ENCODE measurements at regions not wholly inside any gene's neighbourhood (a gene's known extent, or its start where the extent isn't known, plus 50 kb on each side); places are given as distances from the start of the nearest gene placed in this dataset.
"Not testable (repeated sequence)": the region's sequence is repeated elsewhere in the genome, so short reads cannot be mapped to it uniquely, and the experiment has no call there.

- H4K8ac ChIP-seq (ENCODE audit: low read depth, low read length); H2BK120ac ChIP-seq (ENCODE audit: insufficient read depth, low read length, poor library complexity); H3K79me2 ChIP-seq (ENCODE audit: control insufficient read depth, insufficient read depth, low read length, poor library complexity); H3K79me1 ChIP-seq (ENCODE audit: low read length); H3K4me2 ChIP-seq (ENCODE audit: low read length); H3K27me3 ChIP-seq (ENCODE audit: insufficient read depth, low read length); H3K9me3 ChIP-seq (ENCODE audit: insufficient read depth, low read depth, low read length); H3K23ac ChIP-seq (ENCODE audit: low read length); H2AK5ac ChIP-seq (ENCODE audit: low read length); H3K4me1 ChIP-seq (ENCODE audit: control insufficient read depth in 1 of 2, insufficient read depth in 2 of 2, low read length in 2 of 2); H3K4ac ChIP-seq (ENCODE audit: low read depth, low read length); H3K9ac ChIP-seq (ENCODE audit: low read length); H3K4me3 ChIP-seq (ENCODE audit: low read depth, low read length); H2BK12ac ChIP-seq (ENCODE audit: low read length); H3K14ac ChIP-seq (ENCODE audit: low read length); H4K12ac ChIP-seq (ENCODE audit: low read depth, low read length); H3K36me3 ChIP-seq (ENCODE audit: control insufficient read depth in 1 of 2, insufficient read depth in 2 of 2, low read length in 2 of 2); H2AFZ ChIP-seq (ENCODE audit: insufficient read depth, low read length, poor library complexity); H3K18ac ChIP-seq (ENCODE audit: low read length); DNase-seq: not testable (repeated sequence)
- Histone ChIP-seq H2BK5ac (ENCODE audit: low read depth, low read length, poor library complexity) (peak overlapping the region; percentile 33), H3K27ac (ENCODE audit: low read depth, low read length) (peak overlapping the region; percentile 62), H4K91ac (ENCODE audit: low read depth, low read length) (peak overlapping the region; percentile 77)
- WGBS (ENCODE audit: extremely low coverage, insufficient coverage, insufficient read length) = no CpG with 5 or more reads among the region's 6 CpGs
Observed at GRCh38 chr21:15979493-15979892, 249.7 kb downstream of the USP25 start.

- Histone ChIP-seq H4K91ac (ENCODE audit: low read depth, low read length) (no peak overlapping the region), H3K27me3 (ENCODE audit: insufficient read depth, low read length) (no peaks in the 10 kb centered on the region), H3K23ac (ENCODE audit: low read length) (no peak overlapping the region), H2AFZ (ENCODE audit: insufficient read depth, low read length, poor library complexity) (no peak overlapping the region), H3K79me1 (ENCODE audit: low read length) (no peaks in the 10 kb centered on the region), H2BK12ac (ENCODE audit: low read length) (no peak overlapping the region), H3K4ac (ENCODE audit: low read depth, low read length) (no peak overlapping the region), H2BK120ac (ENCODE audit: insufficient read depth, low read length, poor library complexity) (no peak overlapping the region), H2AK5ac (ENCODE audit: low read length) (no peak overlapping the region), H3K18ac (ENCODE audit: low read length) (no peak overlapping the region), H3K14ac (ENCODE audit: low read length) (no peak overlapping the region), H3K9me3 (ENCODE audit: insufficient read depth, low read depth, low read length) (no peaks in the 10 kb centered on the region), H3K4me1 (ENCODE audit: control insufficient read depth in 1 of 2, insufficient read depth in 2 of 2, low read length in 2 of 2) (no peaks in the 10 kb centered on the region), H4K8ac (ENCODE audit: low read depth, low read length) (no peak overlapping the region), H3K79me2 (ENCODE audit: control insufficient read depth, insufficient read depth, low read length, poor library complexity) (no peaks in the 10 kb centered on the region), H2BK5ac (ENCODE audit: low read depth, low read length, poor library complexity) (no peak overlapping the region), H3K4me3 (ENCODE audit: low read depth, low read length) (no peak overlapping the region), H3K36me3 (ENCODE audit: control insufficient read depth in 1 of 2, insufficient read depth in 2 of 2, low read length in 2 of 2) (no peaks in the 10 kb centered on the region), H3K4me2 (ENCODE audit: low read length) (no peak overlapping the region), H4K12ac (ENCODE audit: low read depth, low read length) (no peak overlapping the region), H3K9ac (ENCODE audit: low read length) (no peak overlapping the region), H3K27ac (ENCODE audit: low read depth, low read length) (no peak overlapping the region)
- WGBS (ENCODE audit: extremely low coverage, insufficient coverage, insufficient read length) = no CpG with 5 or more reads among the region's 1 CpG
- DNase-seq = no peak
Observed at GRCh38 chr21:15986277-15986676, 256.5 kb downstream of the USP25 start.

GRCh38 chr21:15992171-15992570 lies 262.4 kb downstream of the USP25 start:
- H3K9me3 ChIP-seq (ENCODE audit: insufficient read depth, low read depth, low read length) = no peaks in the 10 kb centered on the region
- H3K79me1 ChIP-seq (ENCODE audit: low read length) = no peaks in the 10 kb centered on the region
- H2AFZ ChIP-seq (ENCODE audit: insufficient read depth, low read length, poor library complexity) = no peak overlapping the region
- H3K27me3 ChIP-seq (ENCODE audit: insufficient read depth, low read length) = no peaks in the 10 kb centered on the region
- DNase-seq = no peak
- H3K4me3 ChIP-seq (ENCODE audit: low read depth, low read length) = no peak overlapping the region
- H2BK120ac ChIP-seq (ENCODE audit: insufficient read depth, low read length, poor library complexity) = no peak overlapping the region
- no peak overlapping the region for H3K9ac ChIP-seq (ENCODE audit: low read length)
- no peaks in the 10 kb centered on the region for H3K79me2 ChIP-seq (ENCODE audit: control insufficient read depth, insufficient read depth, low read length, poor library complexity)
- H3K18ac ChIP-seq (ENCODE audit: low read length) = no peak overlapping the region
- H2BK12ac ChIP-seq (ENCODE audit: low read length) = no peak overlapping the region
- H3K4me2 ChIP-seq (ENCODE audit: low read length) = no peak overlapping the region
- WGBS (ENCODE audit: extremely low coverage, insufficient coverage, insufficient read length) = no CpG with 5 or more reads among the region's 1 CpG
- no peak overlapping the region for H4K8ac ChIP-seq (ENCODE audit: low read depth, low read length)
- H3K23ac ChIP-seq (ENCODE audit: low read length) = no peak overlapping the region
- H3K4me1 ChIP-seq (ENCODE audit: control insufficient read depth in 1 of 2, insufficient read depth in 2 of 2, low read length in 2 of 2) = no peaks in the 10 kb centered on the region
- no peaks in the 10 kb centered on the region for H3K36me3 ChIP-seq (ENCODE audit: control insufficient read depth in 1 of 2, insufficient read depth in 2 of 2, low read length in 2 of 2)
- no peak overlapping the region for H3K4ac ChIP-seq (ENCODE audit: low read depth, low read length)
- H4K91ac ChIP-seq (ENCODE audit: low read depth, low read length) = no peak overlapping the region
- no peak overlapping the region for H2AK5ac ChIP-seq (ENCODE audit: low read length)
- H2BK5ac ChIP-seq (ENCODE audit: low read depth, low read length, poor library complexity) = no peak overlapping the region
- H3K27ac ChIP-seq (ENCODE audit: low read depth, low read length) = no peak overlapping the region
- H4K12ac ChIP-seq (ENCODE audit: low read depth, low read length) = no peak overlapping the region
- no peak overlapping the region for H3K14ac ChIP-seq (ENCODE audit: low read length)

GRCh38 chr21:15993951-15994350 lies 264.2 kb downstream of the USP25 start:
- Histone ChIP-seq H3K4me2 (ENCODE audit: low read length) (no peak overlapping the region), H3K4ac (ENCODE audit: low read depth, low read length) (no peak overlapping the region), H3K9ac (ENCODE audit: low read length) (no peak overlapping the region), H2BK5ac (ENCODE audit: low read depth, low read length, poor library complexity) (no peak overlapping the region), H3K27me3 (ENCODE audit: insufficient read depth, low read length) (no peaks in the 10 kb centered on the region), H3K27ac (ENCODE audit: low read depth, low read length) (no peak overlapping the region), H3K14ac (ENCODE audit: low read length) (no peak overlapping the region), H3K4me3 (ENCODE audit: low read depth, low read length) (no peak overlapping the region), H4K91ac (ENCODE audit: low read depth, low read length) (no peak overlapping the region), H3K79me2 (ENCODE audit: control insufficient read depth, insufficient read depth, low read length, poor library complexity) (no peaks in the 10 kb centered on the region), H4K8ac (ENCODE audit: low read depth, low read length) (no peak overlapping the region), H4K12ac (ENCODE audit: low read depth, low read length) (no peak overlapping the region), H3K36me3 (ENCODE audit: control insufficient read depth in 1 of 2, insufficient read depth in 2 of 2, low read length in 2 of 2) (no peaks in the 10 kb centered on the region), H2AK5ac (ENCODE audit: low read length) (no peak overlapping the region), H3K4me1 (ENCODE audit: control insufficient read depth in 1 of 2, insufficient read depth in 2 of 2, low read length in 2 of 2) (no peaks in the 10 kb centered on the region), H2AFZ (ENCODE audit: insufficient read depth, low read length, poor library complexity) (no peak overlapping the region), H3K18ac (ENCODE audit: low read length) (no peak overlapping the region), H3K79me1 (ENCODE audit: low read length) (no peaks in the 10 kb centered on the region), H3K23ac (ENCODE audit: low read length) (no peak overlapping the region), H2BK12ac (ENCODE audit: low read length) (no peak overlapping the region), H2BK120ac (ENCODE audit: insufficient read depth, low read length, poor library complexity) (no peak overlapping the region), H3K9me3 (ENCODE audit: insufficient read depth, low read depth, low read length) (no peaks in the 10 kb centered on the region)
- no peak for DNase-seq
- no CpG with 5 or more reads among the region's 2 CpGs for WGBS (ENCODE audit: extremely low coverage, insufficient coverage, insufficient read length)
